ENCODE measurements at regions not wholly inside any gene's neighbourhood (a gene's known extent, or its start where the extent isn't known, plus 50 kb on each side); places are given as distances from the start of the nearest gene placed in this dataset.

GRCh38 chr17:36825521-36825920, 111.8 kb upstream of the LHX1 start:
- Histone ChIP-seq H3K79me2 (ENCODE audit: low read length) (no peaks in the 10 kb centered on the region), H3F3A (ENCODE audit: low read length, unreplicated experiment) (no peaks in the 10 kb centered on the region), H3K27ac (ENCODE audit: low read length) (no peak overlapping the region), H2AFZ (ENCODE audit: low read length) (no peak overlapping the region), H3K4me1 (ENCODE audit: insufficient read depth, low read length) (no peaks in the 10 kb centered on the region), H3K27me3 (ENCODE audit: low read length) (peaks cover 10% of the 10 kb centered on the region), H3K4me2 (ENCODE audit: low read length) (no peak overlapping the region), H3K9me3 (ENCODE audit: low read length) (no peaks in the 10 kb centered on the region), H3K9ac (ENCODE audit: low read length) (no peak overlapping the region), H3K4me3 (ENCODE audit: low read length) (no peak overlapping the region), H4K20me1 (ENCODE audit: low read length) (no peaks in the 10 kb centered on the region), H3K36me3 (ENCODE audit: low read depth, low read length) (no peaks in the 10 kb centered on the region), H3K9me2 (replicated peaks; ENCODE audit: low read length) (no peaks in the 10 kb centered on the region)
- ChIA-PET CTCF (no interaction called here), POLR2A (ENCODE audit: unreplicated experiment) (no interaction called here)
- no peak for ATAC-seq
- no peak for DNase-seq
- intact Hi-C loops (cut with micrococcal nuclease): no loop called here
- TF ChIP-seq, protein P1, sequence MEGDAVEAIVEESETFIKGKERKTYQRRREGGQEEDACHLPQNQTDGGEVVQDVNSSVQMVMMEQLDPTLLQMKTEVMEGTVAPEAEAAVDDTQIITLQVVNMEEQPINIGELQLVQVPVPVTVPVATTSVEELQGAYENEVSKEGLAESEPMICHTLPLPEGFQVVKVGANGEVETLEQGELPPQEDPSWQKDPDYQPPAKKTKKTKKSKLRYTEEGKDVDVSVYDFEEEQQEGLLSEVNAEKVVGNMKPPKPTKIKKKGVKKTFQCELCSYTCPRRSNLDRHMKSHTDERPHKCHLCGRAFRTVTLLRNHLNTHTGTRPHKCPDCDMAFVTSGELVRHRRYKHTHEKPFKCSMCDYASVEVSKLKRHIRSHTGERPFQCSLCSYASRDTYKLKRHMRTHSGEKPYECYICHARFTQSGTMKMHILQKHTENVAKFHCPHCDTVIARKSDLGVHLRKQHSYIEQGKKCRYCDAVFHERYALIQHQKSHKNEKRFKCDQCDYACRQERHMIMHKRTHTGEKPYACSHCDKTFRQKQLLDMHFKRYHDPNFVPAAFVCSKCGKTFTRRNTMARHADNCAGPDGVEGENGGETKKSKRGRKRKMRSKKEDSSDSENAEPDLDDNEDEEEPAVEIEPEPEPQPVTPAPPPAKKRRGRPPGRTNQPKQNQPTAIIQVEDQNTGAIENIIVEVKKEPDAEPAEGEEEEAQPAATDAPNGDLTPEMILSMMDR (conservative IDR thresholded peaks at IDR 0.05; ENCODE audit: low read depth, low read length): no peak
- no peak for TF ChIP-seq EZH2 (IDR thresholded peaks at IDR 0.05; ENCODE audit: low read length, unreplicated experiment)
- TF ChIP-seq EZH2phosphoT487 (IDR thresholded peaks at IDR 0.05; ENCODE audit: borderline replicate concordance, low read length): no peak
- no TSS peak for BruUV-seq (replicated peaks)

GRCh38 chr17:36825951-36826350, 111.3 kb upstream of the LHX1 start:
- H2AFZ ChIP-seq (ENCODE audit: low read length): no peak overlapping the region

DNA sequence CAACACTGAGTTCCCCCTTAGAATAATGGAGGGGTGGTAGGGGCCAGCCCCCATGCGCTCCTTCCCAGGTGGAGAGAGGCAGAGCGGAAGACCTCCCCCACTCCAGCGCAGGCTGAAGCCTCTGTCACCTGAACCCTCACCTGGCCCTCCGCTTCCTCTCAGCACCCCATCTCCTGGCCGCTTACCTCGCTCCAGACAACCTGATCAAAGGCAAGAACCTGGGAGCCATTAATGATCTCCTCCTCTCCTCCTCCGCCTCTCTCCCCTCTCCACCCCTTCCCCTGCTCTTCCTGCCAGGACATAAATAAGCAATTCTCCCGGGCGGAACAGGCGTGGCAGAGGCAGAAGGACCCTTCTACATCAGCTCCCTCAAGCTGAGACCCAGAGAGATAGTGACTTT, 110.2 kb upstream of the LHX1 start:
- H3K4me1 ChIP-seq (ENCODE audit: insufficient read depth, low read length): no peaks in the 10 kb centered on the region
- H3K27ac ChIP-seq (ENCODE audit: low read length): no peak overlapping the region
- no TSS peak for BruUV-seq (replicated peaks)
- ChIA-PET CTCF (no interaction called here), POLR2A (ENCODE audit: unreplicated experiment) (no interaction called here)
- no peaks in the 10 kb centered on the region for H3F3A ChIP-seq (ENCODE audit: low read length, unreplicated experiment)
- no peaks in the 10 kb centered on the region for H3K27me3 ChIP-seq (ENCODE audit: low read length)
- H3K79me2 ChIP-seq (ENCODE audit: low read length): no peaks in the 10 kb centered on the region
- no peaks in the 10 kb centered on the region for H3K9me2 ChIP-seq (replicated peaks; ENCODE audit: low read length)
- H2AFZ ChIP-seq (ENCODE audit: low read length): no peak overlapping the region
- no peak overlapping the region for H3K4me2 ChIP-seq (ENCODE audit: low read length)
- no peaks in the 10 kb centered on the region for H3K9me3 ChIP-seq (ENCODE audit: low read length)
- ATAC-seq (no peak), DNase-seq (no peak)
- H4K20me1 ChIP-seq (ENCODE audit: low read length): no peaks in the 10 kb centered on the region
- H3K4me3 ChIP-seq (ENCODE audit: low read length): no peak overlapping the region
- intact Hi-C loops (cut with micrococcal nuclease): no loop called here
- no peaks in the 10 kb centered on the region for H3K36me3 ChIP-seq (ENCODE audit: low read depth, low read length)
- no peak overlapping the region for H3K9ac ChIP-seq (ENCODE audit: low read length)
- no peak for TF ChIP-seq EZH2 (IDR thresholded peaks at IDR 0.05; ENCODE audit: low read length, unreplicated experiment)
- TF ChIP-seq, protein P1 (conservative IDR thresholded peaks at IDR 0.05; ENCODE audit: low read depth, low read length): no peak

More at GRCh38 chr17:36825951-36826350, 111.3 kb upstream of the LHX1 start:
- no TSS peak for BruUV-seq (replicated peaks)
- no peaks in the 10 kb centered on the region for H3K36me3 ChIP-seq (ENCODE audit: low read depth, low read length)
- intact Hi-C loops (cut with micrococcal nuclease): no loop called here
- no peaks in the 10 kb centered on the region for H3F3A ChIP-seq (ENCODE audit: low read length, unreplicated experiment)
- no peak overlapping the region for H3K4me2 ChIP-seq (ENCODE audit: low read length)
- no peaks in the 10 kb centered on the region for H3K79me2 ChIP-seq (ENCODE audit: low read length)
- ChIA-PET CTCF (no interaction called here), POLR2A (ENCODE audit: unreplicated experiment) (no interaction called here)
- no peaks in the 10 kb centered on the region for H4K20me1 ChIP-seq (ENCODE audit: low read length)
- DNase-seq (no peak), ATAC-seq (no peak)
- H3K27me3 ChIP-seq (ENCODE audit: low read length): peaks cover 5% of the 10 kb centered on the region
- TF ChIP-seq EZH2 (IDR thresholded peaks at IDR 0.05; ENCODE audit: low read length, unreplicated experiment) (no peak), EZH2phosphoT487 (IDR thresholded peaks at IDR 0.05; ENCODE audit: borderline replicate concordance, low read length) (no peak)
- TF ChIP-seq, protein P1 (conservative IDR thresholded peaks at IDR 0.05; ENCODE audit: low read depth, low read length): no peak
- no peak overlapping the region for H3K27ac ChIP-seq (ENCODE audit: low read length)
- no peaks in the 10 kb centered on the region for H3K4me1 ChIP-seq (ENCODE audit: insufficient read depth, low read length)
- no peaks in the 10 kb centered on the region for H3K9me3 ChIP-seq (ENCODE audit: low read length)
- H3K9me2 ChIP-seq (replicated peaks; ENCODE audit: low read length): no peaks in the 10 kb centered on the region
- no peak overlapping the region for H3K4me3 ChIP-seq (ENCODE audit: low read length)
- H3K9ac ChIP-seq (ENCODE audit: low read length): no peak overlapping the region
